ENCODE measurements at regions not wholly inside any gene's neighbourhood (a gene's known extent, or its start where the extent isn't known, plus 50 kb on each side); places are given as distances from the start of the nearest gene placed in this dataset.

- intact Hi-C loops (cut with micrococcal nuclease) = no loop called here
- no peaks in the 10 kb centered on the region for H3K36me3 Mint-ChIP-seq (ENCODE audit: low read depth)
Observed at GRCh38 chr12:4082809-4083403, 190.7 kb upstream of the CCND2 start.

DNA sequence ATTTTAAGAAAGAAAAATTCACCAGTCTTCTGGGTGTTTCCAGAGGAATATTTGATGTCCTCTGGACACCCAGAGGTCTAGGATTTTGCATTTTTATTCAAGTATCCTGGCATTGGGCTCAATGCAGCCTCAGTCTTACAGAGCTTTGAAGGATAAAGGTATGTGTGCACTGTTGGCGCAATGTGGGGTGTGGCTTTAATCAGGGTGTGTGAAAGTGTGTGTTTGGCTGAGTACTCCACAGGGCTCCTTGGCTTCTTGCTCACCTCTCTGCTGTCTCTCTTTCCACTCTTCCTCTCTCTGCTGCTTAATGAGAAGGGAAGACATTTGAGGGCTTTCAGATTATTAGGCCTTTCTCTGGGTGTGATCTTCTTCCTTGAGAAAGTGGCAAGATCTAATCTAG lies 193.3 kb upstream of the CCND2 start:
- intact Hi-C loops (cut with micrococcal nuclease) = no loop called here
- H3K27ac Mint-ChIP-seq = no peak overlapping the region
- H3K9me3 Mint-ChIP-seq = peaks cover 6% of the 10 kb centered on the region
- ChIA-PET CTCF (no interaction called here), POLR2A (interaction anchor here (0.5 kb wide), 1 partner anchor 247 kb away, joined by 3 read pairs; no protein-coding TSS in a partner anchor)
- peaks cover 17% of the 10 kb centered on the region for H3K27me3 Mint-ChIP-seq
- H3K36me3 Mint-ChIP-seq (ENCODE audit: low read depth) = no peaks in the 10 kb centered on the region
- H3K4me1 Mint-ChIP-seq = peaks cover 7% of the 10 kb centered on the region
- no peak for ATAC-seq (ENCODE audit: low read depth)
- no peak overlapping the region for H3K4me3 Mint-ChIP-seq
- TF ChIP-seq CTCF (IDR thresholded peaks at IDR 0.05) = no peak
- no peak for DNase-seq

More at GRCh38 chr12:4082809-4083403, 190.7 kb upstream of the CCND2 start:
- POLR2A ChIA-PET = no interaction called here
- ATAC-seq (ENCODE audit: low read depth) = peak; percentile 37
- CTCF ChIA-PET = no interaction called here
- peak overlapping the region; percentile 12 for H3K27ac Mint-ChIP-seq
- peaks cover 6% of the 10 kb centered on the region for H3K9me3 Mint-ChIP-seq
- peaks cover 7% of the 10 kb centered on the region for H3K4me1 Mint-ChIP-seq
- TF ChIP-seq CTCF (IDR thresholded peaks at IDR 0.05) = no peak
- H3K4me3 Mint-ChIP-seq = no peak overlapping the region
- DNase-seq = no peak
- peaks cover 8% of the 10 kb centered on the region for H3K27me3 Mint-ChIP-seq

GRCh38 chr12:4074129-4074528 lies 199.4 kb upstream of the CCND2 start:
- ATAC-seq (ENCODE audit: low read depth) (no peak), DNase-seq (no peak)
- TF ChIP-seq CTCF (IDR thresholded peaks at IDR 0.05) = no peak
- Mint-ChIP-seq H3K27ac (no peak overlapping the region), H3K27me3 (peaks cover 25% of the 10 kb centered on the region), H3K4me1 (no peaks in the 10 kb centered on the region), H3K4me3 (no peak overlapping the region), H3K9me3 (peaks cover 6% of the 10 kb centered on the region), H3K36me3 (ENCODE audit: low read depth) (no peaks in the 10 kb centered on the region)
- intact Hi-C loops (cut with micrococcal nuclease) = no loop called here
- POLR2A ChIA-PET = no interaction called here
- CTCF ChIA-PET = interaction anchor here (1.5 kb wide), 1 partner anchor 33 kb away, joined by 3 read pairs; no protein-coding TSS in a partner anchor

DNA sequence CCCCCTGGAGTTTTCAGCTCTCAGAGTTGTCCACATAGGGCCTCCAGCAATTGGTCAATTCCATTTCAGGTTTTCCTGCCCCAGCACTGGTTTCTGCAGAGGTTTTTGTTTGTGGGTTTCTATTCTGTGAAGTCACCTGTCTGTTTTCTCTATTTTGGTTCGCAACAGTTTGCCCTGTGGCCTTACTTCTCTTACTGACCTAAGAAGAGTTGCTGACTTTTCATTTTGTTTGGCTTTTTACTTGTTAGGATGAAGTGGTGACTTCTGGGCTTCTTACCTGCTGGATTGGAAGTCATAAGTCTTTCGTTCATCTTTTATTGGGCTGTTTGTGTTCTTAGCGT lies 196.4 kb upstream of the PARP11 start:
- no peak overlapping the region for H3K4me3 Mint-ChIP-seq
- DNase-seq (no peak), ATAC-seq (ENCODE audit: low read depth) (no peak)
- no peaks in the 10 kb centered on the region for H3K36me3 Mint-ChIP-seq (ENCODE audit: low read depth)
- ChIA-PET CTCF (no interaction called here), POLR2A (no interaction called here)
- H3K9me3 Mint-ChIP-seq = no peaks in the 10 kb centered on the region
- intact Hi-C loops (cut with micrococcal nuclease) = no loop called here
- no peak for TF ChIP-seq CTCF (IDR thresholded peaks at IDR 0.05)
- H3K27ac Mint-ChIP-seq = no peak overlapping the region
- H3K4me1 Mint-ChIP-seq = no peaks in the 10 kb centered on the region
- H3K27me3 Mint-ChIP-seq = peaks cover 15% of the 10 kb centered on the region

- H3K36me3 Mint-ChIP-seq (ENCODE audit: low read depth) = no peaks in the 10 kb centered on the region
- peaks cover 12% of the 10 kb centered on the region for H3K27me3 Mint-ChIP-seq
- ChIA-PET POLR2A (interaction anchor here (0.6 kb wide), 1 partner anchor 146 kb away, joined by 4 read pairs; no protein-coding TSS in a partner anchor), CTCF (no interaction called here)
- no peaks in the 10 kb centered on the region for H3K4me1 Mint-ChIP-seq
- TF ChIP-seq CTCF (IDR thresholded peaks at IDR 0.05) = no peak
- DNase-seq (no peak), ATAC-seq (ENCODE audit: low read depth) (no peak)
- no peaks in the 10 kb centered on the region for H3K9me3 Mint-ChIP-seq
- no peak overlapping the region for H3K4me3 Mint-ChIP-seq
- no peak overlapping the region for H3K27ac Mint-ChIP-seq
- intact Hi-C loops (cut with micrococcal nuclease) = no loop called here
Observed at GRCh38 chr12:4068981-4069669, 195.9 kb upstream of the PARP11 start.

Measured in activated B cell treated with CpG ODN at 0.5 μM for 24 hours (primary cell).